SKM-1 treated with dmso at 0.1 percent for 144 hours (cell line): ENCODE measurements at regions not wholly inside any gene's neighbourhood (a gene's known extent, or its start where the extent isn't known, plus 50 kb on each side); places are given as distances from the start of the nearest gene placed in this dataset.

ENCODE experiments used
- DNase-seq: peaks from one replicate; lab custom pipeline; 2025; ENCODE audit not compliant: unreplicated experiment; lab: John Stamatoyannopoulos, UW

DNA sequence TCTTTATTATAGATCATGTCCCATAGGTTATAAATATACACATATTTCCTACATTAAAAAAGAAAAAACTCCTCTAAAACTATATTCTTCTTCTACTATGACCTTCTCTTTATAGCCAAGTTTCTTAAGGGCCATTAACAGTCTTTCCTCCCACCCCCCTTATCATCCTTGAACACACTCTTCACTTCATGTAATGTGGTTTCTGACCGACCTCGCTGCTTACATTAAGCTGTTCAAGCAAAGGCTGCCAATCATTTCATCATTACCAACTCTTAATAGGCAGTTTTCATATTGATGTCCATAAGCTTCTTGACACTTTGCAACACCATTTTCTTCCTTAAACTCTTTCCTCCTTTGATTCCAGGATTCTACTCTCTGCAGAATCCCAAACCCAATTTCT lies 283.0 kb upstream of the PCSK5 start:
- DNase-seq: no peak

GRCh38 chr9:75609401-75609800 lies 281.1 kb upstream of the PCSK5 start:
- no peak for DNase-seq

DNA sequence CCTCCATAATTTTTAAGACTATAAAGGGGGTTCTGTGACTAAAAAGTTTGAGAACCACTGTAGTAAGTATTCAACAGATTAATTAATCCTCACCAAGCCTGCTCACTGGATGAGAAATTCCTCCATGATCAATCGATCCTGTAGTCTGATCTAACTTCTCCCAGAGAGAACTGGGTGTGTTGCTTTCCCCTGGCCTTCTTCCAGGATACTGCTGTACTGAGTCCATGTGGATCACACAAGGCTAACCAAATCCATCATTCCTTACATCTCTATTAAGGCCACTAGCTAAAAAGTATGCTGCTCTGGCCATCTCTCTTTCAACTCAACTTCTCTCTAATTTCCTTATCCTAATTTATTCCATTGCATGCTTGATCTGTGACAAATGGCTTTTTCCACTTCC lies 280.2 kb upstream of the PCSK5 start:
- DNase-seq: no peak

DNA sequence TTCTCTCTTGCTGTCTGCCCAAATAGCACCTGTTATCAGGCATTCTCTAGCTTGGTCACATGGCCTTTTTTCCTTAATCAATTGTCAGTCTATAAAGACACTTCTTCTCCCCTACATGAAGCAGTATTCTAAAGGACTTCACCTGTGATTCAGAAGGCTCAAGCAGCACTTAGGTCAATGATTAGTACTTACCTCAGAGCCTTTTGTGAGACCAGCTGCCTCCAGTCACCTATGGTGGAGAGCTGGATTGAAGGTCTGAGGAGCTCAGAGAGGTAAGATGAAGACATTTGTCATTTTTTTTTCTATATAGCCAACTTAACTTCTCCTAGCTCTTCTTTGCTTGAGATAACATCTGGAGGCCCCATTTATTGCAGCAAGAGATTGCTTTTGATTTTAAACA lies 278.3 kb upstream of the PCSK5 start:
- no peak for DNase-seq

DNA sequence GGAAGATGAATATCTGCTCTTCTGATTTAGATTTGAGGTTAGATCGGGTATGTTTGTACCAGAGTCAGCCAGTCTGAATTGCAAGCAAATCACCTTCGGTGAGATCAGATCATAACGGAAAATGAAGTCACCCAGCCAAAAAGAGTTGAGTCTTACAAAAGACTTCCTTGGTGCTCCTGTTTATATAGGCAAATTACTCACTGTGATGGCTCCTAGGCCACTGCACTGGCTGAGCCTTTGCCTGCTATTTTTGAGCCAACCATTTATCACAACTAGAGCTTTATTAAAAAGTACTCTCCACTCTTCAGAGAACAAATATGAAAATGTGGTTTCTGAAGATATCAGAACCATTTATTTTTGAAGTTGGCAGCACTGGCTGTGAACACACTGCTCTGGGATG lies 277.7 kb upstream of the PCSK5 start:
- DNase-seq: no peak

DNA sequence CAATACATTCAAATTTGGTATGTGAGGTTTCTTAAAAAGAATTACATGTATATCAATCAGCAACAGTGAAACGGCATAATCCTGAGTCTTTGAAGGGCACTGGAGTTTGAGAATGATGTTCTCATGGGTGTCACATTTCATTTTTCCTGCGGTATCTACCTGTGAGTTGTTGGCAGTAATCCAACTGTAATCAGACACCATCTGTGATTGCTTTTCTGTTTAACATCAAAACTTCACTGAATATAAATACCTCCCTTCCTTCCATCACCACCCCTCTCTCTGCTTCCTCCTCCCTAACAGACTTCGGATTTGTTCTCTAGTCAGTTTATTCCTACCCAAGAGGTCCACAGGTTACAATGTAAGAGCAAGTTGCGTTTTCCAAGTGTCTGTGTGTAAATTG lies 275.2 kb upstream of the PCSK5 start:
- DNase-seq: no peak

DNA sequence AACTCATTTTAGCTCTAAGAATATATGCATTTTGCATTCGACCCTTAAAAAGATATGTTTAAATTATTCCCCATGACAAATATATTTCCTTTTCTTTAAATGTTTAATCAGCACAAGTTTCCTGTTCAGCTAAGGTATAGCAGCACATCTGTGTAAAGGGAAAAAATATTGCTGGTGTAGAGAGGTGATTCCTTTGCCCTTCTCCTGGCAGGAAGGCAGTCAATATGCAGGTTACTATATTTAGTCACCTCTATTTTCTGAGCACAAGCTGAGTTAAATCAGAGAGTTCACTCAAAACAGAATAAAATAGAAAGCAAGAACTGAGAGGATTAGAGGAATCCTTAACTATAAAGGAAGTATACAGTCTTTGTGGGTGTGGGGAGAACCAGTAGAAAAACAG lies 274.4 kb upstream of the PCSK5 start:
- no peak for DNase-seq

GRCh38 chr9:75616841-75617566 lies 273.5 kb upstream of the PCSK5 start:
- no peak for DNase-seq

DNA sequence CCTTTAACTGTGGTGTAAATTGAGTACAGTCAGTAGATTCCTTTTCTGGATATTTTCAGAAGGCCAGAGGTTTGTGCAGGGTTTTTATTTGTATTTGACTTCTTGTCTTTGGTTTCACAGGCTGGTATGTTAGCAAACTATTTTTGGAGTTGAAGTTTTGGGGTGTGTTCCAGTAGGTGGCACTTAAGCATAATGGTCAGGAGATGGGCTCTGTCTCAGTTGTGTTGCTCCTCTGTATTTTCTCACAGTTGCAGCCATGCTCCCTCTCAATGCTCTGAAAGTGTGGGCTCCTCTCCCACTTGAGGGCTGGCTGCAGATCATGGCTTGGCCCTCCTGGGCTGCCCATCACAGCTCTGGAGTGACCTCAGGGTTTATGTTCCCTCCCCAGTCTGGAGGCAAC lies 267.0 kb upstream of the PCSK5 start:
- DNase-seq: no peak

GRCh38 chr9:75624998-75625397 lies 265.5 kb upstream of the PCSK5 start:
- no peak for DNase-seq

- DNase-seq: no peak
These were observed 263.6 kb upstream of the PCSK5 start for GRCh38 chr9:75626860-75627259.

DNA sequence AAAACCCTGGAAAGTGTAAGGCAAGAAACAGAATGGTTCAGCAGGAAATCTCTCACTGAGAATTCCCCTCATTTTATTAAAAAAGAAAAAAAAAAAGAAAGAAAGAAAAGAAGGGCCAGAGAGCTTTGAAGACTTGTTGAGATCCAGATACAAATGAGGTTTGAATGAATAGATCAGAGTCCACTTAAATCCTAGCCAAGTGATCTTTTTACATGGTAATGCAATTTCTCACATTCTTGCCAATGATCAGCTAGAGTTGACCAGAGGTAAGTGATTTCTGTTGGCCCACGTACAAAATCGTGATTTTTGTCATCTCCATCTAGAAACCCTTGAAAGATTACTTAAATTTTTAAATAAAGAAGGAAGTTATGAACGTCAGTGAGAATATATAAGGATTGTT lies 261.5 kb upstream of the PCSK5 start:
- DNase-seq: no peak

DNA sequence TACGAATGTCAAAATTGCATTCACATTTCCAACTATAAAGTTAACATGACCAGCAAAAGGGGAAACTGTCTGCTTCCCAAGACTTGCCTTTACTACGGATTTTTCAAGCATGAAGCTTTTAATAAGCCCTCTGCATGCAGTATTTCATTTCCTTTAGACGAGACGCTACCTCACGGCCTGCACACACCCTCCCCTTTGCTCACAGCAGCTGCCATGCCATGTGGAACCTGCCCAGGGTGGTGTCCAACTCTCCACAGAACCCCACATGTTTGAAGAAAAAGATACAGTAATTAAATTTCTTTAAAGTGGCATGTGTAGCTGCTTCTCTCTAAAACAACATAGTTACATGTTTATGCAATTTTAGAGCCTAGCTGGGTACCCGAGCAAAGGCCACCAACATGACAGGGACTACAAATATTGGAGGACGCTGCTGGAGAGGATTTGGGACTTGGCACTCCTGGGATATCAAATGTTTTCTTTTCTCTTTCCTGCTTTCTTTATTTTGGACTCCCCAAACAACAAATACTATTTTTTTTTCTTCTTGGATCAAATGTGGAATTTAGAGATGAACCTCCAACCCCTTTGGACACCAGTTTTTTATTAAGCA lies 256.9 kb upstream of the PCSK5 start:
- no peak for DNase-seq

DNA sequence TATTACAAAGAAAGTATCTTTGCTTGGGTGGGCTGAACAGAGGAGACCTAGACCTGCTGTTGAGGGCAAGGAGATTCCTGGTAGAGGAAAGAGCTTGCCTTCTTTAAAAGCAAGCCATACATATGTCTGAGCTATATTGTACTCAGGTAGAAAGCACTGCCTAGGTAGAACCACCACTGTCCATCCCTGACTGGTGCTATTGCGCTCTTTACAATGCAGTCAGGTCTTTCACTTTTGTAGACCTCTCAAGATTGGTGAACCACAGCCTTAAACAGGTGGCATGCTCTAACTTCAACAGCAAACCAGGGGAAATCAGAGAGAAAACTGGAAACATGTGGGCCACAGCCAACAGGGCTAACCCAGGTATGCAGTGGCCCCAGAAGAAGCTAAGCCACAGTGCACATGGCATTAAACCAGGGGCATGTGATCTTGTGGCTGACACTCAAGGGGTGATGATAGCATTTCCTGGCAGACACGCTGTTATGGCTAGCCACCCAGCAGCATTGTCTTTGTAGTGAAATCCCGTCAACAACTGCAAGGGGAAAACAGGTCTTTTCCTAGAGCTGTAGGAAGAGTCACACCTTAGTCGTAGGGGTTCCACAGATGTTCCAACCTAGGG lies 253.9 kb upstream of the PCSK5 start:
- no peak for DNase-seq

DNA sequence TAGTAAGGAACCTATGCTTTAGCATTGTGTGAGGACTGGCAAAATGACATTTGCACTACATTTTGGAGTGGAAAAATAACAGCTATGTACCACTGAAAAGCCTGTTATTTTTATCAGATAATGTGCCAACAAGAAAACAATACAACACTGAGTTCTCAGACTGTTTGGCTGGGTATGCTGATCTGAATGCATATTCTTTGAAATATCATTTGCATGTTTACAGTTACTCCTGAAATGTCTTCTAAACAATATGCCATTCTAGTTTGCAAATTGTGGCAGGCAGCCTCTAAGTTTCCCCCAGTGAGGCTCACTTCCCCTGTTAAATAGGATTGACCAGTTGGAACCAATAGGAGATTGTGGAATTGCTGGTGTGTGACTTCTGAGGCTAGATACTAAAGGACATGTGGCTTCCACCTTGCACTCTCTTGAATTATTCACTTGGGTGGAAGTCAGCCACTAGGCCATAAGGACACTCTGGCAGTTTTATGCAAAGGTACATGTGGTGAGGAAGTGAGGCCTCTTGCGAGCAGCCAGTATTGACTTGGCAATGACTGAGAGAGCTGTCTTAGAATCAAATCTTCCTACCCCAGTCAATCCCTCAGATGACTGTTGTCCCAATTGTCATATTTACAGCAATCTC lies 250.4 kb upstream of the PCSK5 start:
- no peak for DNase-seq

GRCh38 chr9:75642522-75642921 lies 248.0 kb upstream of the PCSK5 start:
- no peak for DNase-seq

- DNase-seq: no peak
These were observed 245.8 kb upstream of the PCSK5 start for GRCh38 chr9:75644649-75645048.

- DNase-seq: no peak
These were observed 242.4 kb upstream of the PCSK5 start for GRCh38 chr9:75648034-75648433.

GRCh38 chr9:75649060-75649459 lies 241.4 kb upstream of the PCSK5 start:
- DNase-seq: no peak

DNA sequence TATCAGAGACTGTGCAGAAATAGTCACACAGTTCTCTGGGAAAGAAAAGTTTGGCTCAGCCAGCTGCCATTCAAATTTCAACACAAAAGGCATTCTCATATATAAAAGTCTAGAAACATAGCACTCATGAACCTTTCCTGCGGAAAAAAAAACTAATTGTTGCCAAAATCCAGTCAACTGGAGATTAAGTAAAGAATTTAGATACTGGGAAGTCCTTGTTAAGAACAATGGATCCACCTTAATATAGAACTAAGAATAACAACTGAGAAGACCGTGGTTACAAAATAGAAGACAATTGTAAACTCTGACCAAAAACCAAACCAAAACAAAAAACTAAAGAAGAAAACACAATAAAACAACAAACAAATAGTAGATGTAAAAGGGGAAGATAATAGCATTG lies 238.8 kb upstream of the PCSK5 start:
- no peak for DNase-seq

DNA sequence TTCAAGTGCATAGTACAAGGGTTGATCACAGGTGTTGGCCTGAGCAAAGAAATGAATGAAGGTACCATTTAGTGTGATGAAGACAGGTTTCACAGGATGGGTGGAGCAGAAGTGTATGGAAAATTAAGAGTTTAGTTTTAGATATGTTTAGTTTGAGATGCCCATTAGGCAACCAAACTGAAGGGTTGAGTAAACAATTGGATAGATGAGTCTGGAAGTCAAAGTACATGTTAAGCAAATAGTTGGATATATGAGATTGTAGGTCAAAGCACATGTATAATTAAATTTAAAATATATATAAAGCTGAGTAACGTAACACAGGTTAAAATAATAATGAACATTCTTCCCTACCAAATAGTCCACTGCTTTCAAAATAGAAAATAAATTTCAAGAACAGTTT lies 237.1 kb upstream of the PCSK5 start:
- no peak for DNase-seq

GRCh38 chr9:75653750-75654149 lies 236.7 kb upstream of the PCSK5 start:
- no peak for DNase-seq
